ENCODE measurements at regions not wholly inside any gene's neighbourhood (a gene's known extent, or its start where the extent isn't known, plus 50 kb on each side); places are given as distances from the start of the nearest gene placed in this dataset.

GRCh38 chr6:121595646-121596045 lies 160.2 kb downstream of the GJA1 start:
- Histone ChIP-seq H2AFZ (ENCODE audit: low read length) (no peak overlapping the region), H4K5ac (ENCODE audit: insufficient read length, low read depth, low read length) (no peak overlapping the region), H3K4me1 (ENCODE audit: insufficient read depth, low read length) (no peaks in the 10 kb centered on the region; the same call in 1 of the 2 replicates), H3K9me3 (ENCODE audit: control insufficient read depth, low read depth, low read length) (no peaks in the 10 kb centered on the region), H2BK15ac (ENCODE audit: low read depth, low read length) (no peak overlapping the region), H2BK120ac (ENCODE audit: low read depth, low read length, poor library complexity, severe bottlenecking) (no peak overlapping the region), H4K91ac (ENCODE audit: insufficient read length, low read depth, low read length) (no peak overlapping the region), H3K27ac (ENCODE audit: insufficient read length, low read depth, low read length) (no peak overlapping the region), H3K14ac (ENCODE audit: insufficient read depth, low read length) (no peak overlapping the region), H3K79me2 (ENCODE audit: insufficient read depth, low read length) (no peaks in the 10 kb centered on the region), H2AK5ac (ENCODE audit: insufficient read length, low read length) (no peak overlapping the region), H3K4me2 (ENCODE audit: insufficient read depth, insufficient read length, low read length) (no peak overlapping the region), H3K9ac (ENCODE audit: extremely low read depth, insufficient read length, low read length) (no peak overlapping the region), H3K27me3 (ENCODE audit: insufficient read depth, low read length) (no peaks in the 10 kb centered on the region), H4K8ac (replicated peaks; ENCODE audit: insufficient read length, low read depth, low read length) (no peak overlapping the region), H3K23ac (ENCODE audit: insufficient read length, low read depth, low read length) (no peak overlapping the region), H2BK20ac (ENCODE audit: low read depth, low read length, poor library complexity, severe bottlenecking) (no peak overlapping the region), H2BK12ac (ENCODE audit: insufficient read length, low read depth, low read length) (no peak overlapping the region), H3K23me2 (ENCODE audit: insufficient read length, low read depth, low read length, poor library complexity, severe bottlenecking) (no peaks in the 10 kb centered on the region), H2BK5ac (ENCODE audit: insufficient read length, low read length) (no peak overlapping the region), H3K56ac (ENCODE audit: insufficient read length, low read depth, low read length) (no peak overlapping the region), H3K18ac (ENCODE audit: insufficient read length, low read depth, low read length) (no peak overlapping the region), H3T11ph (ENCODE audit: low read length) (no peak overlapping the region), H3K4ac (ENCODE audit: low read depth, low read length) (no peak overlapping the region), H4K20me1 (ENCODE audit: control insufficient read depth, insufficient read depth, insufficient read length) (no peaks in the 10 kb centered on the region), H3K79me1 (ENCODE audit: insufficient read depth, low read depth, low read length, poor library complexity, severe bottlenecking) (no peaks in the 10 kb centered on the region)
- H3K4me1 Mint-ChIP-seq, result peaks cover 10% of the 10 kb centered on the region in 2 experiments
- no peak for TF ChIP-seq CTCF (conservative IDR thresholded peaks at IDR 0.05)
- H3K27ac Mint-ChIP-seq, result no peak overlapping the region
- no peaks in the 10 kb centered on the region; a peak in 1 of 7 replicates for H3K36me3 Mint-ChIP-seq (ENCODE audit: insufficient read depth in 1 of 3, low read depth in 3 of 3)
- H3K27me3 Mint-ChIP-seq (ENCODE audit: low read depth), result no peaks in the 10 kb centered on the region
- H3K9me3 Mint-ChIP-seq, result no peaks in the 10 kb centered on the region
- DNase-seq, result no peak
- no CpG with 5 or more reads among the region's 1 CpG for WGBS (ENCODE audit: extremely low coverage, insufficient read length, low lambda C conversion rate)
- no peak overlapping the region for H3K4me3 Mint-ChIP-seq

All from H9 (cell line).